ENCODE measurements at regions not wholly inside any gene's neighbourhood (a gene's known extent, or its start where the extent isn't known, plus 50 kb on each side); places are given as distances from the start of the nearest gene placed in this dataset.

DNA sequence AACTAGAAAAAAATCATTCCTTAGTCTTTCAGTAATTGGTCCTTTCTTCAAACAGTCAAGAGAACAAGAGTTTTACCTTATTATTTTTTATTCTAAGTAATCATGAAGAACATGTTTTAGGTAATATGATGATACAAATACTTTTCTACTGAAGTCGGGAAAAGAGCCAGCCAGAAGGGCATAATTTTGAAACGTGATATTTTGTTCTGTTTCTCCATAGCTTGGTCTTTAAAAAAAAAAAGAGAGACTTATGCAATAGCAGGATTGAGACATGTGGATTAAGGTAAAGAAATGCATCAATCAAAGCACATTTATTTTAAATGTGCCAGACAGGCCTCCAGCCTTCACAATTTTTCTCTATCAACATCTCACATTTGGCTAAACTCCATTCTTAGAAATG lies 1016.8 kb downstream of the CNTNAP5 start:
- TF ChIP-seq, protein P1, sequence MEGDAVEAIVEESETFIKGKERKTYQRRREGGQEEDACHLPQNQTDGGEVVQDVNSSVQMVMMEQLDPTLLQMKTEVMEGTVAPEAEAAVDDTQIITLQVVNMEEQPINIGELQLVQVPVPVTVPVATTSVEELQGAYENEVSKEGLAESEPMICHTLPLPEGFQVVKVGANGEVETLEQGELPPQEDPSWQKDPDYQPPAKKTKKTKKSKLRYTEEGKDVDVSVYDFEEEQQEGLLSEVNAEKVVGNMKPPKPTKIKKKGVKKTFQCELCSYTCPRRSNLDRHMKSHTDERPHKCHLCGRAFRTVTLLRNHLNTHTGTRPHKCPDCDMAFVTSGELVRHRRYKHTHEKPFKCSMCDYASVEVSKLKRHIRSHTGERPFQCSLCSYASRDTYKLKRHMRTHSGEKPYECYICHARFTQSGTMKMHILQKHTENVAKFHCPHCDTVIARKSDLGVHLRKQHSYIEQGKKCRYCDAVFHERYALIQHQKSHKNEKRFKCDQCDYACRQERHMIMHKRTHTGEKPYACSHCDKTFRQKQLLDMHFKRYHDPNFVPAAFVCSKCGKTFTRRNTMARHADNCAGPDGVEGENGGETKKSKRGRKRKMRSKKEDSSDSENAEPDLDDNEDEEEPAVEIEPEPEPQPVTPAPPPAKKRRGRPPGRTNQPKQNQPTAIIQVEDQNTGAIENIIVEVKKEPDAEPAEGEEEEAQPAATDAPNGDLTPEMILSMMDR (IDR thresholded peaks at IDR 0.05): no peak
- TF ChIP-seq POLR2A (IDR thresholded peaks at IDR 0.05): no peak
- TF ChIP-seq POLR2AphosphoS5 (IDR thresholded peaks at IDR 0.05): no peak
